Upper lobe of left lung (tissue), 4 donors: ENCODE measurements at regions not wholly inside any gene's neighbourhood (a gene's known extent, or its start where the extent isn't known, plus 50 kb on each side); places are given as distances from the start of the nearest gene placed in this dataset.

Experiments used
- EP300 ChIP-seq, 4 donors: sonication (generic); formaldehyde crosslinking; IDR thresholded peaks; one replicate each; pipeline ENCODE4 v1.5.1; 2017; ENCODE audit warnings: antibody characterized with exemption in 4 of 4, control low read depth in 2 of 4
- POLR2A ChIP-seq, 4 donors: fragments of 450-650 bp; IDR thresholded peaks; one replicate each; pipeline ENCODE4 v1.5.1; 2016 to 2017; ENCODE audit warnings: antibody characterized with exemption in 4 of 4, mild to moderate bottlenecking in 2 of 4
- POLR2AphosphoS5 ChIP-seq, 2 donors: sonication (generic); formaldehyde crosslinking; IDR thresholded peaks; one replicate each; pipeline ENCODE4 v1.5.1; 2017; ENCODE audit warnings: antibody characterized with exemption in 2 of 2
- TF ChIP-seq, protein P1 (sequence below), 6 experiments: fragments of 450-650 bp in 4 of 6; fragments of 200-600 bp in 2 of 6; sonication (generic) in 2 of 6; IDR thresholded peaks; one replicate each; pipeline ENCODE4 v1.5.1; 2016 to 2019; ENCODE audit warnings: antibody characterized with exemption in 6 of 6

- TF ChIP-seq, protein P1, sequence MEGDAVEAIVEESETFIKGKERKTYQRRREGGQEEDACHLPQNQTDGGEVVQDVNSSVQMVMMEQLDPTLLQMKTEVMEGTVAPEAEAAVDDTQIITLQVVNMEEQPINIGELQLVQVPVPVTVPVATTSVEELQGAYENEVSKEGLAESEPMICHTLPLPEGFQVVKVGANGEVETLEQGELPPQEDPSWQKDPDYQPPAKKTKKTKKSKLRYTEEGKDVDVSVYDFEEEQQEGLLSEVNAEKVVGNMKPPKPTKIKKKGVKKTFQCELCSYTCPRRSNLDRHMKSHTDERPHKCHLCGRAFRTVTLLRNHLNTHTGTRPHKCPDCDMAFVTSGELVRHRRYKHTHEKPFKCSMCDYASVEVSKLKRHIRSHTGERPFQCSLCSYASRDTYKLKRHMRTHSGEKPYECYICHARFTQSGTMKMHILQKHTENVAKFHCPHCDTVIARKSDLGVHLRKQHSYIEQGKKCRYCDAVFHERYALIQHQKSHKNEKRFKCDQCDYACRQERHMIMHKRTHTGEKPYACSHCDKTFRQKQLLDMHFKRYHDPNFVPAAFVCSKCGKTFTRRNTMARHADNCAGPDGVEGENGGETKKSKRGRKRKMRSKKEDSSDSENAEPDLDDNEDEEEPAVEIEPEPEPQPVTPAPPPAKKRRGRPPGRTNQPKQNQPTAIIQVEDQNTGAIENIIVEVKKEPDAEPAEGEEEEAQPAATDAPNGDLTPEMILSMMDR (IDR thresholded peaks at IDR 0.05): no peak
- TF ChIP-seq POLR2A (IDR thresholded peaks at IDR 0.05): no peak
- TF ChIP-seq EP300 (IDR thresholded peaks at IDR 0.05): no peak
- no peak for TF ChIP-seq POLR2AphosphoS5 (IDR thresholded peaks at IDR 0.05)
Measured at GRCh38 chr2:56626927-56627326, 443.1 kb downstream of the CCDC85A start.
